Colonic mucosa (tissue), 4 donors: ENCODE measurements at regions not wholly inside any gene's neighbourhood (a gene's known extent, or its start where the extent isn't known, plus 50 kb on each side); places are given as distances from the start of the nearest gene placed in this dataset.

Experiments used
- DNase-seq: peaks from one replicate; pipeline ENCODE4 v3.0.0-alpha.2; 2020
- H3K27ac ChIP-seq: fragments of 200-600 bp; one replicate; pipeline ENCODE4 v1.8.0; 2021
- H3K27me3 ChIP-seq: fragments of 200-600 bp; one replicate; pipeline ENCODE4 v1.8.0; 2021
- H3K36me3 ChIP-seq: fragments of 200-600 bp; one replicate; pipeline ENCODE4 v1.8.0; 2021
- H3K4me1 ChIP-seq: fragments of 200-600 bp; one replicate; pipeline ENCODE4 v1.8.0; 2021; ENCODE audit warnings: mild to moderate bottlenecking
- H3K4me3 ChIP-seq: fragments of 200-600 bp; one replicate; pipeline ENCODE4 v1.8.0; 2021
- H3K9ac ChIP-seq, 2 donors: one replicate each; pipeline ENCODE4 v1.7.0; 2013; ENCODE audit warnings: control low read depth in 2 of 2, low read depth in 2 of 2, low read length in 2 of 2
- H3K9me3 ChIP-seq: fragments of 200-600 bp; one replicate; pipeline ENCODE4 v1.8.0; 2021
- CTCF ChIP-seq: fragments of 200-600 bp; IDR thresholded peaks from one replicate; pipeline ENCODE4 v1.8.0; 2022; ENCODE audit warnings: antibody characterized with exemption, mild to moderate bottlenecking
- intact Hi-C: fragments of 100-400 bp; cut with DNase I; formaldehyde crosslinking; loops from one replicate; pipeline ENCODE4 v1.14.1; 2022
- donor health status: healthy.
- donor health status: DM: no; HTN: no; CAD: no.
- donor health status: DM: no; HTN: no; CAD: no.

GRCh38 chr2:121120411-121120810, 164.6 kb downstream of the TFCP2L1 start:
- no peaks in the 10 kb centered on the region for H3K9me3 ChIP-seq
- intact Hi-C loops: no loop called here
- no peak for TF ChIP-seq CTCF

GRCh38 chr2:121120991-121121390, 164.0 kb downstream of the TFCP2L1 start:
- H3K4me1 ChIP-seq: no peaks in the 10 kb centered on the region
- H3K27ac ChIP-seq: no peak overlapping the region
- no peaks in the 10 kb centered on the region for H3K27me3 ChIP-seq
- no peaks in the 10 kb centered on the region for H3K36me3 ChIP-seq
- H3K9ac ChIP-seq: no peak overlapping the region
- DNase-seq: no peak
- no peak for TF ChIP-seq CTCF
- H3K9me3 ChIP-seq: no peaks in the 10 kb centered on the region
- no peak overlapping the region for H3K4me3 ChIP-seq
- intact Hi-C loops: no loop called here

More at GRCh38 chr2:121120411-121120810, 164.6 kb downstream of the TFCP2L1 start:
- no peaks in the 10 kb centered on the region for H3K4me1 ChIP-seq
- no peak for DNase-seq
- H3K4me3 ChIP-seq: no peak overlapping the region
- no peak overlapping the region for H3K9ac ChIP-seq
- no peaks in the 10 kb centered on the region for H3K36me3 ChIP-seq
- H3K27me3 ChIP-seq: no peaks in the 10 kb centered on the region
- no peak overlapping the region for H3K27ac ChIP-seq

GRCh38 chr2:121121661-121122060, 163.3 kb downstream of the TFCP2L1 start:
- Histone ChIP-seq H3K4me1 (no peaks in the 10 kb centered on the region), H3K27me3 (no peaks in the 10 kb centered on the region), H3K4me3 (no peak overlapping the region), H3K36me3 (no peaks in the 10 kb centered on the region), H3K9ac (no peak overlapping the region), H3K9me3 (no peaks in the 10 kb centered on the region), H3K27ac (no peak overlapping the region)
- intact Hi-C loops: no loop called here
- no peak for TF ChIP-seq CTCF
- DNase-seq: no peak

- no peaks in the 10 kb centered on the region for H3K4me1 ChIP-seq
- no peak overlapping the region for H3K4me3 ChIP-seq
- intact Hi-C loops: no loop called here
- H3K9me3 ChIP-seq: no peaks in the 10 kb centered on the region
- TF ChIP-seq CTCF: no peak
- H3K27ac ChIP-seq: no peak overlapping the region
- no peaks in the 10 kb centered on the region for H3K36me3 ChIP-seq
- no peak overlapping the region for H3K9ac ChIP-seq
- no peak for DNase-seq
- no peaks in the 10 kb centered on the region for H3K27me3 ChIP-seq
Observed at GRCh38 chr2:121123268-121123667, 161.7 kb downstream of the TFCP2L1 start.

GRCh38 chr2:121124330-121124729, 160.7 kb downstream of the TFCP2L1 start:
- H3K4me3 ChIP-seq: no peak overlapping the region
- no peak for TF ChIP-seq CTCF

GRCh38 chr2:121125350-121125749, 159.7 kb downstream of the TFCP2L1 start:
- Histone ChIP-seq H3K4me1 (no peaks in the 10 kb centered on the region), H3K27ac (no peak overlapping the region), H3K9ac (no peak overlapping the region), H3K9me3 (no peaks in the 10 kb centered on the region), H3K4me3 (no peak overlapping the region), H3K27me3 (no peaks in the 10 kb centered on the region), H3K36me3 (no peaks in the 10 kb centered on the region)
- intact Hi-C loops: no loop called here
- TF ChIP-seq CTCF: no peak
- DNase-seq: no peak

More at GRCh38 chr2:121124330-121124729, 160.7 kb downstream of the TFCP2L1 start:
- no peaks in the 10 kb centered on the region for H3K4me1 ChIP-seq
- DNase-seq: no peak
- no peaks in the 10 kb centered on the region for H3K36me3 ChIP-seq
- H3K9me3 ChIP-seq: no peaks in the 10 kb centered on the region
- H3K27me3 ChIP-seq: no peaks in the 10 kb centered on the region
- H3K9ac ChIP-seq: no peak overlapping the region
- intact Hi-C loops: no loop called here
- H3K27ac ChIP-seq: no peak overlapping the region
